ENCODE measurements at regions not wholly inside any gene's neighbourhood (a gene's known extent, or its start where the extent isn't known, plus 50 kb on each side); places are given as distances from the start of the nearest gene placed in this dataset.

DNA sequence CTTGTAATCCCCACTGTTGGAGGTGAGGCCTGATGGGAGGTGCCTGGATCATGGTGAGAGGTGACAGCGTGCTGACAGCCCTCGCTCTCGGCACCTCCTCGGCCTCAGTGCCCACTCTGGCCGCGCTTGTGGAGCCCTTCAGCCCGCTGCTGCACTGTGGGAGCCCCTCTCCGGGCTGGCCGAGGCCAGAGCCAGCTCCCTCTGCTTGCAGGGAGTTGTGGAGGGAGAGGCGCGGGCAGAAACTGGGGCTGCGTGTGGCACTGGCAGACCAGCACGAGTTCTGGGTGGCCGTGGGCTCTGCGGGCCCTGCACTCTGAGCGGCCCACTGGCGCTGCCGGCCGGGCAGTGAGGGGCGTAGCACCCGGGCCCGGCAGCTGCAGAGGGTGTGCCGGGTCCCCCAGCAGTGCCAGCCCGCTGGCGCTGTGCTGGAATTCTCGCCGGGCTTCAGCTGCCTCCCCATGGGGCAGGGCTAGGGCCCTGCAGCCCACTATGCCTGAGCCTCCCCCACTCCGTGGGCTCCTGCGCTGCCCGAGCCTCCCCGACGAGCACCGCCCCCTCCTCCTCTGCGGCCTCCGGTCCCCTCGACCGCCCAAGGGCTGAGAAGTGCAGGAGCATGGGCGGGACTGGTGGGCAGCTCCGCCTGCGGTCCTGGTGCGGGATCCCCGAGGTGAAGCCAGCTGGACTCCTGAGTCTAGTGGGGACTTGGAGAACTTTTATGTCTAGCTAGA lies 197.1 kb downstream of the SPP2 start:
- no peak for ATAC-seq
- Histone ChIP-seq H3K9me2 (ENCODE audit: insufficient read depth) (no peaks in the 10 kb centered on the region), H3K4me3 (no peak overlapping the region), H2AFZ (no peak overlapping the region), H3F3A (replicated peaks; ENCODE audit: low read depth) (no peaks in the 10 kb centered on the region), H4K20me1 (replicated peaks; ENCODE audit: insufficient read depth) (no peaks in the 10 kb centered on the region), H3K27ac (ENCODE audit: low read depth) (no peak overlapping the region), H3K36me3 (ENCODE audit: insufficient read depth) (no peaks in the 10 kb centered on the region), H3K27me3 (ENCODE audit: insufficient read depth) (no peaks in the 10 kb centered on the region), H3K4me1 (ENCODE audit: insufficient read depth) (peaks cover 4% of the 10 kb centered on the region; the same call in 1 of the 2 replicates), H3K79me2 (replicated peaks; ENCODE audit: insufficient read depth) (no peaks in the 10 kb centered on the region), H3K4me2 (no peak overlapping the region)
- Mint-ChIP-seq H3K27ac (no peak overlapping the region), H3K9me3 (peaks cover 19% of the 10 kb centered on the region), H3K4me1 (no peaks in the 10 kb centered on the region; the same call in 2 of the 3 replicates), H3K27me3 (ENCODE audit: insufficient read depth, low read depth, poor library complexity) (no peaks in the 10 kb centered on the region), H3K36me3 (ENCODE audit: low read depth) (peaks cover 10% of the 10 kb centered on the region; the same call in 1 of the 3 replicates), H3K4me3 (no peak overlapping the region)
- TF ChIP-seq, protein P1, sequence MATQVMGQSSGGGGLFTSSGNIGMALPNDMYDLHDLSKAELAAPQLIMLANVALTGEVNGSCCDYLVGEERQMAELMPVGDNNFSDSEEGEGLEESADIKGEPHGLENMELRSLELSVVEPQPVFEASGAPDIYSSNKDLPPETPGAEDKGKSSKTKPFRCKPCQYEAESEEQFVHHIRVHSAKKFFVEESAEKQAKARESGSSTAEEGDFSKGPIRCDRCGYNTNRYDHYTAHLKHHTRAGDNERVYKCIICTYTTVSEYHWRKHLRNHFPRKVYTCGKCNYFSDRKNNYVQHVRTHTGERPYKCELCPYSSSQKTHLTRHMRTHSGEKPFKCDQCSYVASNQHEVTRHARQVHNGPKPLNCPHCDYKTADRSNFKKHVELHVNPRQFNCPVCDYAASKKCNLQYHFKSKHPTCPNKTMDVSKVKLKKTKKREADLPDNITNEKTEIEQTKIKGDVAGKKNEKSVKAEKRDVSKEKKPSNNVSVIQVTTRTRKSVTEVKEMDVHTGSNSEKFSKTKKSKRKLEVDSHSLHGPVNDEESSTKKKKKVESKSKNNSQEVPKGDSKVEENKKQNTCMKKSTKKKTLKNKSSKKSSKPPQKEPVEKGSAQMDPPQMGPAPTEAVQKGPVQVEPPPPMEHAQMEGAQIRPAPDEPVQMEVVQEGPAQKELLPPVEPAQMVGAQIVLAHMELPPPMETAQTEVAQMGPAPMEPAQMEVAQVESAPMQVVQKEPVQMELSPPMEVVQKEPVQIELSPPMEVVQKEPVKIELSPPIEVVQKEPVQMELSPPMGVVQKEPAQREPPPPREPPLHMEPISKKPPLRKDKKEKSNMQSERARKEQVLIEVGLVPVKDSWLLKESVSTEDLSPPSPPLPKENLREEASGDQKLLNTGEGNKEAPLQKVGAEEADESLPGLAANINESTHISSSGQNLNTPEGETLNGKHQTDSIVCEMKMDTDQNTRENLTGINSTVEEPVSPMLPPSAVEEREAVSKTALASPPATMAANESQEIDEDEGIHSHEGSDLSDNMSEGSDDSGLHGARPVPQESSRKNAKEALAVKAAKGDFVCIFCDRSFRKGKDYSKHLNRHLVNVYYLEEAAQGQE (IDR thresholded peaks at IDR 0.05; ENCODE audit: unreplicated experiment), result no peak
- no peak for TF ChIP-seq ZNF114 (CRISPR knock-in tag; IDR thresholded peaks at IDR 0.05)
- TF ChIP-seq POLR2AphosphoS5 (IDR thresholded peaks at IDR 0.05; ENCODE audit: low read depth), result no peak
- no peak for TF ChIP-seq JUNB (IDR thresholded peaks at IDR 0.05; ENCODE audit: unreplicated experiment)
- DNase-seq (ENCODE audit: low spot score), result no peak

DNA sequence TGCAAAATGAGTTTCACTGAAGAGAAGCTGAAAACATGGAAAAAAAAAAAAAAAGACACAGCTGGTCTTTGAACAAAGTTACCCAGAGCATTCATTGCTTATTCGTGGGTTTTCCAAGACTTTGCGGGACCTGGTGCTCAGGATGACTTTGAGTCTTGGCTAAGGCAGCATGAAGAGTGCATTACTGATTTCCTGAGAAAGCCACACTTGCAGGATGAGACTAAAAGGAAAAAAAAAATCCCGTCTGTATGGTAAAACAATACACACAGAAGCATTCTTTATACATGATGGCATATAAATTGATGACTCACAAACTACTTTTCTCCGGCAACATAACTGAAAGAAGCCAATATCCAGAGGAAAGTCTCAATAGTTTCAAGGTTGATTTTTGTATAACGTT lies 195.4 kb downstream of the SPP2 start:
- ATAC-seq (no peak), DNase-seq (ENCODE audit: low spot score) (no peak)
- no peaks in the 10 kb centered on the region for H3K27me3 Mint-ChIP-seq (ENCODE audit: insufficient read depth, low read depth, poor library complexity)
- Histone ChIP-seq H3K36me3 (ENCODE audit: insufficient read depth) (no peaks in the 10 kb centered on the region), H3K27me3 (ENCODE audit: insufficient read depth) (no peaks in the 10 kb centered on the region), H3K9me2 (ENCODE audit: insufficient read depth) (no peaks in the 10 kb centered on the region), H3K4me1 (ENCODE audit: insufficient read depth) (peaks cover 4% of the 10 kb centered on the region; the same call in 1 of the 2 replicates), H3K4me3 (no peak overlapping the region), H4K20me1 (replicated peaks; ENCODE audit: insufficient read depth) (no peaks in the 10 kb centered on the region), H3K27ac (ENCODE audit: low read depth) (no peak overlapping the region), H3K4me2 (no peak overlapping the region), H3F3A (replicated peaks; ENCODE audit: low read depth) (no peaks in the 10 kb centered on the region), H2AFZ (no peak overlapping the region), H3K79me2 (replicated peaks; ENCODE audit: insufficient read depth) (no peaks in the 10 kb centered on the region)
- no peak overlapping the region for H3K4me3 Mint-ChIP-seq
- H3K4me1 Mint-ChIP-seq, result no peaks in the 10 kb centered on the region; the same call in 2 of the 3 replicates
- H3K27ac Mint-ChIP-seq, result no peak overlapping the region
- peaks cover 21% of the 10 kb centered on the region for H3K9me3 Mint-ChIP-seq
- peaks cover 11% of the 10 kb centered on the region; the same call in 2 of the 3 replicates for H3K36me3 Mint-ChIP-seq (ENCODE audit: low read depth)
- TF ChIP-seq JUNB (IDR thresholded peaks at IDR 0.05; ENCODE audit: unreplicated experiment), result no peak
- TF ChIP-seq, protein P2, sequence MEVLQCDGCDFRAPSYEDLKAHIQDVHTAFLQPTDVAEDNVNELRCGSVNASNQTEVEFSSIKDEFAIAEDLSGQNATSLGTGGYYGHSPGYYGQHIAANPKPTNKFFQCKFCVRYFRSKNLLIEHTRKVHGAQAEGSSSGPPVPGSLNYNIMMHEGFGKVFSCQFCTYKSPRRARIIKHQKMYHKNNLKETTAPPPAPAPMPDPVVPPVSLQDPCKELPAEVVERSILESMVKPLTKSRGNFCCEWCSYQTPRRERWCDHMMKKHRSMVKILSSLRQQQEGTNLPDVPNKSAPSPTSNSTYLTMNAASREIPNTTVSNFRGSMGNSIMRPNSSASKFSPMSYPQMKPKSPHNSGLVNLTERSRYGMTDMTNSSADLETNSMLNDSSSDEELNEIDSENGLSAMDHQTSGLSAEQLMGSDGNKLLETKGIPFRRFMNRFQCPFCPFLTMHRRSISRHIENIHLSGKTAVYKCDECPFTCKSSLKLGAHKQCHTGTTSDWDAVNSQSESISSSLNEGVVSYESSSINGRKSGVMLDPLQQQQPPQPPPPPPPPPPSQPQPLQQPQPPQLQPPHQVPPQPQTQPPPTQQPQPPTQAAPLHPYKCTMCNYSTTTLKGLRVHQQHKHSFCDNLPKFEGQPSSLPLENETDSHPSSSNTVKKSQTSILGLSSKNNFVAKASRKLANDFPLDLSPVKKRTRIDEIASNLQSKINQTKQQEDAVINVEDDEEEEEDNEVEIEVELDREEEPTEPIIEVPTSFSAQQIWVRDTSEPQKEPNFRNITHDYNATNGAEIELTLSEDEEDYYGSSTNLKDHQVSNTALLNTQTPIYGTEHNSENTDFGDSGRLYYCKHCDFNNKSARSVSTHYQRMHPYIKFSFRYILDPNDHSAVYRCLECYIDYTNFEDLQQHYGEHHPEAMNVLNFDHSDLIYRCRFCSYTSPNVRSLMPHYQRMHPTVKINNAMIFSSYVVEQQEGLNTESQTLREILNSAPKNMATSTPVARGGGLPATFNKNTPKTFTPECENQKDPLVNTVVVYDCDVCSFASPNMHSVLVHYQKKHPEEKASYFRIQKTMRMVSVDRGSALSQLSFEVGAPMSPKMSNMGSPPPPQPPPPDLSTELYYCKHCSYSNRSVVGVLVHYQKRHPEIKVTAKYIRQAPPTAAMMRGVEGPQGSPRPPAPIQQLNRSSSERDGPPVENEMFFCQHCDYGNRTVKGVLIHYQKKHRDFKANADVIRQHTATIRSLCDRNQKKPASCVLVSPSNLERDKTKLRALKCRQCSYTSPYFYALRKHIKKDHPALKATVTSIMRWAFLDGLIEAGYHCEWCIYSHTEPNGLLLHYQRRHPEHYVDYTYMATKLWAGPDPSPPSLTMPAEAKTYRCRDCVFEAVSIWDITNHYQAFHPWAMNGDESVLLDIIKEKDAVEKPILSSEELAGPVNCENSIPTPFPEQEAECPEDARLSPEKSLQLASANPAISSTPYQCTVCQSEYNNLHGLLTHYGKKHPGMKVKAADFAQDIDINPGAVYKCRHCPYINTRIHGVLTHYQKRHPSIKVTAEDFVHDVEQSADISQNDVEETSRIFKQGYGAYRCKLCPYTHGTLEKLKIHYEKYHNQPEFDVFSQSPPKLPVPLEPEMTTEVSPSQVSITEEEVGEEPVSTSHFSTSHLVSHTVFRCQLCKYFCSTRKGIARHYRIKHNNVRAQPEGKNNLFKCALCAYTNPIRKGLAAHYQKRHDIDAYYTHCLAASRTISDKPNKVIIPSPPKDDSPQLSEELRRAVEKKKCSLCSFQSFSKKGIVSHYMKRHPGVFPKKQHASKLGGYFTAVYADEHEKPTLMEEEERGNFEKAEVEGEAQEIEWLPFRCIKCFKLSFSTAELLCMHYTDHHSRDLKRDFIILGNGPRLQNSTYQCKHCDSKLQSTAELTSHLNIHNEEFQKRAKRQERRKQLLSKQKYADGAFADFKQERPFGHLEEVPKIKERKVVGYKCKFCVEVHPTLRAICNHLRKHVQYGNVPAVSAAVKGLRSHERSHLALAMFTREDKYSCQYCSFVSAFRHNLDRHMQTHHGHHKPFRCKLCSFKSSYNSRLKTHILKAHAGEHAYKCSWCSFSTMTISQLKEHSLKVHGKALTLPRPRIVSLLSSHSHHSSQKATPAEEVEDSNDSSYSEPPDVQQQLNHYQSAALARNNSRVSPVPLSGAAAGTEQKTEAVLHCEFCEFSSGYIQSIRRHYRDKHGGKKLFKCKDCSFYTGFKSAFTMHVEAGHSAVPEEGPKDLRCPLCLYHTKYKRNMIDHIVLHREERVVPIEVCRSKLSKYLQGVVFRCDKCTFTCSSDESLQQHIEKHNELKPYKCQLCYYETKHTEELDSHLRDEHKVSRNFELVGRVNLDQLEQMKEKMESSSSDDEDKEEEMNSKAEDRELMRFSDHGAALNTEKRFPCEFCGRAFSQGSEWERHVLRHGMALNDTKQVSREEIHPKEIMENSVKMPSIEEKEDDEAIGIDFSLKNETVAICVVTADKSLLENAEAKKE (CRISPR knock-in tag; IDR thresholded peaks at IDR 0.05), result no peak
- no peak for TF ChIP-seq POLR2AphosphoS5 (IDR thresholded peaks at IDR 0.05; ENCODE audit: low read depth)
- TF ChIP-seq EZH2phosphoT487 (IDR thresholded peaks at IDR 0.05; ENCODE audit: unreplicated experiment), result no peak
- no peak for TF ChIP-seq ZNF114 (CRISPR knock-in tag; IDR thresholded peaks at IDR 0.05)
- TF ChIP-seq CREB1 (CRISPR knock-in tag; IDR thresholded peaks at IDR 0.05; ENCODE audit: low read depth), result no peak
- no peak for TF ChIP-seq EZH2 (IDR thresholded peaks at IDR 0.05; ENCODE audit: low read depth, unreplicated experiment)
- TF ChIP-seq STAT1 (IDR thresholded peaks at IDR 0.05; ENCODE audit: unreplicated experiment), result no peak
- no peak for TF ChIP-seq ZNF331 (CRISPR knock-in tag; IDR thresholded peaks at IDR 0.05; ENCODE audit: low read depth)
